Endothelial cell of umbilical vein (primary cell): ENCODE measurements at regions not wholly inside any gene's neighbourhood (a gene's known extent, or its start where the extent isn't known, plus 50 kb on each side); places are given as distances from the start of the nearest gene placed in this dataset.

ENCODE experiments used
- BruUV-seq: library from RNA; stranded (reverse); fragments of 400-500 nt; replicated peaks from 2 replicates; lab custom pipeline; 2021; lab: Mats Ljungman, UMichigan
- CTCF ChIA-PET: fragments of 300-600, 350-600 bp; sonication (Branson Sonifier 250); formaldehyde crosslinking; loops from one replicate; lab custom pipeline; 2021; ENCODE audit warnings: antibody characterized with exemption, inconsistent platforms; lab: Charles Lee
- POLR2A ChIA-PET: fragments of 300-600, 350-600 bp; sonication (Branson Sonifier 250); formaldehyde crosslinking; loops from one replicate; lab custom pipeline; 2021; ENCODE audit warnings: antibody characterized with exemption, inconsistent platforms; lab: Charles Lee
- DNase-seq: peaks from one replicate; pipeline ENCODE4 v3.0.0-alpha.2; 2011; ENCODE audit warnings: low read depth, low spot score
- FAIRE-seq: peaks from 2 replicates; lab custom pipeline; 2011; peaks lifted over from hg19 to GRCh38; lab: Jason Lieb, UNC
- H2AFZ ChIP-seq: 2 replicates; pipeline ENCODE4 v1.6.0; 2012; ENCODE audit warnings: low read depth, low read length, control low read depth, inconsistent platforms
- H3K27ac ChIP-seq: 2 replicates; pipeline ENCODE4 v1.5.1; 2011; ENCODE audit warnings: low read depth, mild to moderate bottlenecking, control low read depth, low read length, moderate library complexity; ENCODE audit not compliant: insufficient read depth
- H3K27me3 ChIP-seq, 2 experiments: 2 replicates each; pipeline versions ENCODE4 v1.6.0 to v1.6.1; 2011; ENCODE audit warnings: low read length in 2 of 2, mixed read lengths in 1 of 2; ENCODE audit not compliant: control insufficient read depth in 2 of 2, insufficient read depth in 2 of 2
- H3K36me3 ChIP-seq, 2 experiments: 2 replicates in 1 of 2; 3 replicates in 1 of 2; pipeline ENCODE4 v1.5.1; 2011; ENCODE audit warnings: low read length in 2 of 2, mild to moderate bottlenecking in 1 of 2, moderate library complexity in 1 of 2; ENCODE audit not compliant: control insufficient read depth in 2 of 2, insufficient read depth in 2 of 2; ENCODE audit errors: extremely low read depth in 1 of 2
- H3K4me1 ChIP-seq: 3 replicates; pipeline ENCODE4 v1.5.1; 2011; ENCODE audit warnings: mild to moderate bottlenecking, low read length; ENCODE audit not compliant: control insufficient read depth, insufficient read depth; ENCODE audit errors: extremely low read depth
- H3K4me2 ChIP-seq: 2 replicates; pipeline ENCODE4 v1.6.1; 2011; ENCODE audit warnings: low read length, control low read depth, mixed read lengths; ENCODE audit not compliant: insufficient read depth
- H3K4me3 ChIP-seq, 3 experiments: fragments of 200-600 bp in 1 of 3; sonication (generic), shearing (Covaris generic) in 1 of 3; replicated peaks in 1 of 3; 2 replicates each; pipeline ENCODE4 v1.5.1; 2011 to 2016; ENCODE audit warnings: control low read depth in 3 of 3, low read length in 3 of 3, mild to moderate bottlenecking in 2 of 3, inconsistent platforms in 1 of 3, low read depth in 1 of 3, moderate library complexity in 1 of 3; ENCODE audit not compliant: insufficient read depth in 1 of 3
- H3K79me2 ChIP-seq: 2 replicates; pipeline ENCODE4 v1.6.0; 2012; ENCODE audit warnings: low read length, inconsistent platforms; ENCODE audit not compliant: control insufficient read depth, insufficient read depth
- H3K9ac ChIP-seq: replicated peaks from 2 replicates; pipeline ENCODE3; 2011; ENCODE audit warnings: low read length, control low read depth; ENCODE audit not compliant: insufficient read depth; ENCODE audit errors: extremely low read depth
- H3K9me1 ChIP-seq: replicated peaks from 3 replicates; pipeline ENCODE4 v1.6.0; 2011; ENCODE audit warnings: mild to moderate bottlenecking, low read length; ENCODE audit not compliant: control insufficient read depth, insufficient read depth; ENCODE audit errors: extremely low read depth
- H3K9me3 ChIP-seq: replicated peaks from 2 replicates; pipeline ENCODE4 v1.5.1; 2012; ENCODE audit warnings: low read length, inconsistent platforms; ENCODE audit not compliant: control insufficient read depth, insufficient read depth
- H4K20me1 ChIP-seq: replicated peaks from 2 replicates; pipeline ENCODE3; 2011; ENCODE audit warnings: mild to moderate bottlenecking, low read length; ENCODE audit not compliant: control insufficient read depth, insufficient read depth; ENCODE audit errors: extremely low read depth
- CTCF ChIP-seq, 2 donors: IDR thresholded peaks; 1 replicate in 1 of 2; 2 replicates in 1 of 2; pipeline ENCODE4 v1.5.1; 2011; ENCODE audit warnings: low read length in 2 of 2, mild to moderate bottlenecking in 2 of 2, moderate library complexity in 2 of 2, control low read depth in 1 of 2, inconsistent platforms in 1 of 2, low read depth in 1 of 2; ENCODE audit not compliant: insufficient read depth in 1 of 2; ENCODE audit errors: extremely low read depth in 1 of 2
- EZH2 ChIP-seq: IDR thresholded peaks from 2 replicates; pipeline ENCODE4 v1.6.1; 2012; ENCODE audit warnings: borderline replicate concordance, low read depth, mild to moderate bottlenecking, moderate library complexity, low read length, inconsistent platforms; ENCODE audit not compliant: severe bottlenecking
- FOS ChIP-seq: IDR thresholded peaks from 2 replicates; pipeline ENCODE4 v1.6.1; 2011; ENCODE audit warnings: mild to moderate bottlenecking, low read length, moderate library complexity, borderline replicate concordance; ENCODE audit not compliant: insufficient read depth
- GATA2 ChIP-seq: IDR thresholded peaks from 2 replicates; pipeline ENCODE4 v1.7.0; 2011; ENCODE audit warnings: low read depth, mild to moderate bottlenecking, moderate library complexity, mixed read lengths, low read length; ENCODE audit not compliant: insufficient read length, insufficient read depth
- JUN ChIP-seq: IDR thresholded peaks from 2 replicates; pipeline ENCODE4 v1.6.1; 2011; ENCODE audit warnings: borderline replicate concordance, low read depth; ENCODE audit not compliant: insufficient read length, insufficient read depth
- MAX ChIP-seq: IDR thresholded peaks from 2 replicates; pipeline ENCODE4 v1.6.1; 2011; ENCODE audit not compliant: insufficient read depth, insufficient read length
- MYC ChIP-seq: IDR thresholded peaks from one replicate; pipeline ENCODE4 v1.6.1; 2011; ENCODE audit warnings: mild to moderate bottlenecking, low read depth, low read length
- POLR2A ChIP-seq: IDR thresholded peaks from 2 replicates; pipeline ENCODE4 v1.6.1; 2012; ENCODE audit warnings: low read depth, mild to moderate bottlenecking, control low read depth, low read length
- POLR2AphosphoS5 ChIP-seq: IDR thresholded peaks from 2 replicates; pipeline ENCODE4 v1.6.1; 2012; ENCODE audit warnings: low read depth, mild to moderate bottlenecking, control low read depth, low read length, moderate library complexity; ENCODE audit not compliant: insufficient read depth
- dilution Hi-C: fragments of 300-500 bp; cut with MboI; formaldehyde crosslinking; loops from one replicate; pipeline ENCODE4 v1.15.0; 2019; ENCODE audit warnings: low sequenced_read_pairs; ENCODE audit not compliant: extremely low pct_ligation_motif_present
- intact Hi-C: fragments of 100-400 bp; cut with micrococcal nuclease; formaldehyde crosslinking; loops from one replicate; pipeline ENCODE4 v1.10.0; 2022

GRCh38 chr2:15782769-15783294 lies 157.5 kb upstream of the MYCN start:
- H3K27me3 ChIP-seq, result no peaks in the 10 kb centered on the region
- dilution Hi-C loops, result no loop called here
- ChIA-PET POLR2A (no interaction called here), CTCF (no interaction called here)
- H3K36me3 ChIP-seq, result no peaks in the 10 kb centered on the region
- H3K79me2 ChIP-seq, result no peaks in the 10 kb centered on the region
- DNase-seq (no peak), FAIRE-seq (no peak)
- no peak overlapping the region for H3K4me2 ChIP-seq
- intact Hi-C loops, result no loop called here
- no peaks in the 10 kb centered on the region for H3K9me3 ChIP-seq
- H3K9ac ChIP-seq, result no peak overlapping the region
- no peak overlapping the region for H3K4me3 ChIP-seq
- no peaks in the 10 kb centered on the region for H3K9me1 ChIP-seq
- H3K4me1 ChIP-seq, result no peaks in the 10 kb centered on the region
- no peaks in the 10 kb centered on the region for H4K20me1 ChIP-seq
- no peak overlapping the region for H2AFZ ChIP-seq
- TF ChIP-seq EZH2, result no peak
- no peak for TF ChIP-seq MYC
- TF ChIP-seq CTCF (IDR thresholded peaks at IDR 0.05; ENCODE audit: extremely low read depth in 1 of 2, insufficient read depth in 1 of 2, low read depth in 1 of 2, low read length in 2 of 2), result no peak
- TF ChIP-seq POLR2A, result no peak
- TF ChIP-seq FOS, result no peak
- no peak for TF ChIP-seq JUN
- TF ChIP-seq MAX, result no peak
- no peak for TF ChIP-seq POLR2AphosphoS5
- no peak for TF ChIP-seq GATA2
- no peak overlapping the region for H3K27ac ChIP-seq
- BruUV-seq, result no TSS peak
